ENCODE measurements at regions not wholly inside any gene's neighbourhood (a gene's known extent, or its start where the extent isn't known, plus 50 kb on each side); places are given as distances from the start of the nearest gene placed in this dataset.

DNA sequence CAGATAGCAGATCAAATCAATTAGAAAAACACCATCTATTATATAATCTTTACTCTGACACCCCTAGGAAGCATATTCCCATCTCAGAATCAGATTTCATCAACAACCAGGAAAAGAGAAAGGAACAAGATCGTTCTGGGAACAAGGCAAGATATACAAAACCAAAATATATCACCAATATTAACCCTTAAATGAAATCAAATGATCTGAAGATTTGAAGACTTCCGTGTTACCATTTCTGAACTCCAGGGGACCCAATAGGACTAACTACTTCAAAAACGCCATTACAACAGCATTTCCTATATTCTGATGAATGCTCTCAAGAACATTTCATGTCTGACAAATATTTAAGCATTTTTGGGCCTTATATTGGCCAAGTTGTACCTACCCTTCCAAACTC is 624.2 kb upstream of the ZFHX3 start:
- TF ChIP-seq, protein P1, sequence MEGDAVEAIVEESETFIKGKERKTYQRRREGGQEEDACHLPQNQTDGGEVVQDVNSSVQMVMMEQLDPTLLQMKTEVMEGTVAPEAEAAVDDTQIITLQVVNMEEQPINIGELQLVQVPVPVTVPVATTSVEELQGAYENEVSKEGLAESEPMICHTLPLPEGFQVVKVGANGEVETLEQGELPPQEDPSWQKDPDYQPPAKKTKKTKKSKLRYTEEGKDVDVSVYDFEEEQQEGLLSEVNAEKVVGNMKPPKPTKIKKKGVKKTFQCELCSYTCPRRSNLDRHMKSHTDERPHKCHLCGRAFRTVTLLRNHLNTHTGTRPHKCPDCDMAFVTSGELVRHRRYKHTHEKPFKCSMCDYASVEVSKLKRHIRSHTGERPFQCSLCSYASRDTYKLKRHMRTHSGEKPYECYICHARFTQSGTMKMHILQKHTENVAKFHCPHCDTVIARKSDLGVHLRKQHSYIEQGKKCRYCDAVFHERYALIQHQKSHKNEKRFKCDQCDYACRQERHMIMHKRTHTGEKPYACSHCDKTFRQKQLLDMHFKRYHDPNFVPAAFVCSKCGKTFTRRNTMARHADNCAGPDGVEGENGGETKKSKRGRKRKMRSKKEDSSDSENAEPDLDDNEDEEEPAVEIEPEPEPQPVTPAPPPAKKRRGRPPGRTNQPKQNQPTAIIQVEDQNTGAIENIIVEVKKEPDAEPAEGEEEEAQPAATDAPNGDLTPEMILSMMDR (IDR thresholded peaks at IDR 0.05): no peak
- intact Hi-C loops (cut with micrococcal nuclease): no loop called here
- Mint-ChIP-seq H3K4me3 (no peak overlapping the region), H3K27ac (no peak overlapping the region), H3K9me3 (peaks cover 2% of the 10 kb centered on the region), H3K36me3 (ENCODE audit: low read depth) (no peaks in the 10 kb centered on the region), H3K27me3 (peaks cover 12% of the 10 kb centered on the region), H3K4me1 (ENCODE audit: low read depth) (no peaks in the 10 kb centered on the region)
- ChIA-PET POLR2A (no interaction called here), CTCF (no interaction called here)
- ATAC-seq: no peak
- DNase-seq: no peak

- H3K4me3 Mint-ChIP-seq: no peak overlapping the region
- no peak for DNase-seq
- intact Hi-C loops (cut with micrococcal nuclease): no loop called here
- H3K27ac Mint-ChIP-seq: no peak overlapping the region
- ChIA-PET POLR2A (no interaction called here), CTCF (interaction anchor here (0.6 kb wide), 1 partner anchor 604 kb away, joined by 3 read pairs; no protein-coding TSS in a partner anchor)
- no peak for ATAC-seq
- H3K36me3 Mint-ChIP-seq (ENCODE audit: low read depth): no peaks in the 10 kb centered on the region
- H3K27me3 Mint-ChIP-seq: peaks cover 12% of the 10 kb centered on the region
- TF ChIP-seq, protein P1 (IDR thresholded peaks at IDR 0.05): no peak
- no peaks in the 10 kb centered on the region for H3K4me1 Mint-ChIP-seq (ENCODE audit: low read depth)
- H3K9me3 Mint-ChIP-seq: peaks cover 2% of the 10 kb centered on the region
Measured at GRCh38 chr16:73670836-73671820, 623.2 kb upstream of the ZFHX3 start.

DNA sequence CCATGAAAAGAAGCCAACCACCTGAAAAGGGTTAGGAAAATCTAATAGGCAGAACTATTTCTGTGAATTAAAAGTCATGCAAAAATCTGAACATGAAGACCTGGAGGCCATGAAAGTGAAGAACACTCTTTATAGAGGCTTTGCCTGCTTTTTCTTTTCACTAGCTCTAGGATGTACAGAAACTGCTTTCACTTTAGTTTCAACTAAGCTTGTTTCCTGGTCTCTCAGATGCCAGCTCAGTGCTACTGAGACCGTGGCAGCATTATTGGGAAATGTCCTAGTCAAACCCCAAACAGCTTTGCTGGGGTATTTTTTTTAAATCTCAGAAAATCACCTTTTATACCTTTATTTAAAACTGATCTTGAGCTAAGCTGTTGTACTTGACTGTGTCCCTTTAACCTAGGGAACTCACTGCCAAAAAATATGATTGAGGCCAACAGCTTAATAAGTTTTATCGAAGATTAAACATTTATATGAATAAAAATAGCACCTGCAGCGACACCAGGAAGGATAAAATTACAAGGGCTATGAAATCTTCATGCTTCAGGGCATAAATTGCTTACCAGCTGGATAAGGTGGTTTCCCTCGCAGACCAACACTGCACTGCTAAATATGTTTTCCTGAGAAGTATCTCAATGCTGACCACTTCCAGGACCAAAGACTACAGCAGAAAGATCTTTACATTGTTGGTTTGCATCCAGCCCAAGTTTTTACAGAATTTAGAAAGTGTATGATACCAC is 621.8 kb upstream of the ZFHX3 start:
- ATAC-seq (no peak), DNase-seq (no peak)
- no peaks in the 10 kb centered on the region for H3K4me1 Mint-ChIP-seq (ENCODE audit: low read depth)
- H3K27ac Mint-ChIP-seq: no peak overlapping the region
- peaks cover 2% of the 10 kb centered on the region for H3K9me3 Mint-ChIP-seq
- POLR2A ChIA-PET: no interaction called here
- peaks cover 12% of the 10 kb centered on the region for H3K27me3 Mint-ChIP-seq
- H3K4me3 Mint-ChIP-seq: no peak overlapping the region
- CTCF ChIA-PET: no interaction called here
- H3K36me3 Mint-ChIP-seq (ENCODE audit: low read depth): no peaks in the 10 kb centered on the region
- intact Hi-C loops (cut with micrococcal nuclease): no loop called here
- TF ChIP-seq, protein P1 (IDR thresholded peaks at IDR 0.05): no peak

DNA sequence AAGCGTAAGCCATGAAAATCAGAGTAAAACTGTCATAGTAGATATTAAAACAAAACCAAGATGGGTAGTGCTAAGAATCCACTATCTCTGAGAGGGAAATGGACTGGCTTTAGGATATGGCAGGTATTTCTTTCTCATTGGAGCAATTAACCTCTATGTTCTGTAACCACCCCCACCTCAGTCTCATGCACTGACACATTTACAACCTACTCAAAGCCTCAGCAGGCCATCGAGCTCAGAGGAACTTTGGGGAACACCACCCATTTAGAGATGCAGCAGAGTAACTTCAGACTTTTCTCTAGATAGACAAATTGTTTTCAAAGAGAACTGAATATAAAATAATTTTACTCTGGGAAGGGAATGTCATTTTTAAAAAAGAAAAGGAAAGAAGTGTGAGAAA is 615.8 kb upstream of the ZFHX3 start:
- Mint-ChIP-seq H3K27ac (no peak overlapping the region), H3K27me3 (peaks cover 8% of the 10 kb centered on the region)

More for the DNA sequence above, 615.8 kb upstream of the ZFHX3 start:
- Mint-ChIP-seq H3K4me3 (no peak overlapping the region), H3K36me3 (ENCODE audit: low read depth) (no peaks in the 10 kb centered on the region), H3K4me1 (ENCODE audit: low read depth) (no peaks in the 10 kb centered on the region), H3K9me3 (peaks cover 5% of the 10 kb centered on the region)
- POLR2A ChIA-PET: no interaction called here
- ATAC-seq: no peak
- intact Hi-C loops (cut with micrococcal nuclease): no loop called here
- CTCF ChIA-PET: no interaction called here
- no peak for DNase-seq
- TF ChIP-seq, protein P1 (IDR thresholded peaks at IDR 0.05): no peak
